ENCODE measurements at regions not wholly inside any gene's neighbourhood (a gene's known extent, or its start where the extent isn't known, plus 50 kb on each side); places are given as distances from the start of the nearest gene placed in this dataset.

DNA sequence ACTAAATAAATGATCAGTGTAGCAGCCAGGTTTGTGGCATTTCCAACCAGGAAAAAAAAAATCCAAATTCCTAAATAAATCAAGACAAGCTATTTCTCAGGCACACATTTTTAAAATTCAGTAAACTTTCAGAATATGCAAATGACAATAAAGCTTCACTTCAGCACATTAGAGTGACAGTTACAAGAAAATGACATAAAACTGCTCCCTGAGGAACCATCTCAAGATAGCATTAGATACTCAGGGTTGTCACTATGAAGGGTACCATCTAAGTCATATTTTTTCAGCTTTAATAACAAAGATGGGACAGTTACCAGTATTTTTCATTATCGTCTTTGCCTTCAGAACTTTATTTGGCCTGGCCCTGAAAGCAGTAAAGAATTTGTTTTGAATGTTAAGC is 411.3 kb upstream of the RASGEF1B start:
- no peak for TF ChIP-seq POLR2A (IDR thresholded peaks at IDR 0.05)
- no peak for TF ChIP-seq CTCF (IDR thresholded peaks at IDR 0.05)
- no peak for TF ChIP-seq POLR2AphosphoS5 (IDR thresholded peaks at IDR 0.05)
- no peak for TF ChIP-seq EP300 (IDR thresholded peaks at IDR 0.05; ENCODE audit: low read depth)

Measured in transverse colon (tissue), 4 donors.